SKM-1 treated with dmso at 0.1 percent for 144 hours (cell line): ENCODE measurements at regions not wholly inside any gene's neighbourhood (a gene's known extent, or its start where the extent isn't known, plus 50 kb on each side); places are given as distances from the start of the nearest gene placed in this dataset.
A peak's percentile ranks its signal among the peaks of the same experiment; 100 is the strongest.
"Not testable (repeated sequence)": the region's sequence is repeated elsewhere in the genome, so short reads cannot be mapped to it uniquely, and the experiment has no call there.

Experiments
- DNase-seq: peaks from one replicate; lab custom pipeline; 2025; ENCODE audit not compliant: unreplicated experiment; lab: John Stamatoyannopoulos, UW

- no peak for DNase-seq
Observed at GRCh38 chr5:67774786-67775185, 440.8 kb upstream of the PIK3R1 start.

DNA sequence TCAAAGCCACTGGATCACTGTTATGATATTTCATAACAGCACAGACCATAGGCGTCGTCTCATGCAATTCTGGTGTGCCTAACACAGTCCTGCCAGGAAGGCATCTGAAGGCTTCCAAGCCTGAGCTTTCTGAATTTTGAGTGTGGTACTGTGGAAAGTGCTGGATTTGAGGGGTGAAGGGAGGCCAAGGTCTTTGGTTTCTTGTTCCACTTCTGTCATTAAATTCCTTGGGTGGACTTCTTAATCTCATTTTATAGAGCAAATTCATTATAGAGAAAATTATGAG is 441.3 kb upstream of the PIK3R1 start:
- DNase-seq = no peak

- DNase-seq = no peak
Observed at GRCh38 chr5:67773411-67774266, 441.9 kb upstream of the PIK3R1 start.

GRCh38 chr5:67771791-67772190 is 443.8 kb upstream of the PIK3R1 start:
- no peak for DNase-seq

- DNase-seq = no peak
Observed at GRCh38 chr5:67771221-67771620, 444.3 kb upstream of the PIK3R1 start.

- peak; percentile 89 for DNase-seq
Observed at GRCh38 chr5:67770431-67771025, 445.0 kb upstream of the PIK3R1 start.

DNA sequence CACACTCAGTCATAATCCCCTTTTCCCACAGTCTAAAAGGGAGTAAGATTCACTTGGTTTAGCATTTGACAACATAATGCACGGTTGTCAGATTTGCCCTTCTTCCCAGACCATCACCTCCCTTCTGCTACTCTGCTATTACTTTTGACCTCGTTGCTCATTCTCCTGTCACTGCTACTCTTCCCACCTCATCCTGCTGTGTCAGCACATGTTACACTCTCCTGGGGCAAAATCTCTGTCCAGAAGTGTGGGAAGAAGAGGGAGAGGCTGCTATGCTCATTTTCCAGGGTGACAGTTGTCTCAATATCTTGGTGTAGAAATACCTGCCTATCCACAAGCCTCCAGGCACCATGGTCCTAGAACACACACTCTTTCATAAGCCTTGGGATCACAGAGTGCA is 449.9 kb upstream of the PIK3R1 start:
- no peak for DNase-seq

DNA sequence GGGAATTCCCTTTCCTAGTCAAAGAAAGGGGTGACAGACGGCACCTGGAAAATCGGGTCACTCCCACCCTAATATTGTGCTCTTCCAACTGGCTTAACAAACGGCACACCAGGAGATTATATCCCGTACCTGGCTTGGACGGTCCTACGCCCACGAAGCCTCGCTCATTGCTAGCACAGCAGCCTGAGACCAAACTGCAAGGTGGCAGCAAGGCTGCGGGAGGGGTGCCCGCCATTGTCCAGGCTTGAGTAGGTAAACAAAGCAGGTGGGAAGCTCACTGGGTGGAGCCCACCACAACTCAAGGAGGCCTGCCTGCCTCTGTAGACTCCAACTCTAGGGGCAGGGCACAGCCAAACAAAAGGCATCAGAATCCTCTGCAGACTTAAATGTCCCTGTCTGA is 457.8 kb upstream of the PIK3R1 start:
- not testable (repeated sequence) for DNase-seq

- no peak for DNase-seq
Observed at GRCh38 chr5:67752357-67752708, 463.2 kb upstream of the PIK3R1 start.

DNA sequence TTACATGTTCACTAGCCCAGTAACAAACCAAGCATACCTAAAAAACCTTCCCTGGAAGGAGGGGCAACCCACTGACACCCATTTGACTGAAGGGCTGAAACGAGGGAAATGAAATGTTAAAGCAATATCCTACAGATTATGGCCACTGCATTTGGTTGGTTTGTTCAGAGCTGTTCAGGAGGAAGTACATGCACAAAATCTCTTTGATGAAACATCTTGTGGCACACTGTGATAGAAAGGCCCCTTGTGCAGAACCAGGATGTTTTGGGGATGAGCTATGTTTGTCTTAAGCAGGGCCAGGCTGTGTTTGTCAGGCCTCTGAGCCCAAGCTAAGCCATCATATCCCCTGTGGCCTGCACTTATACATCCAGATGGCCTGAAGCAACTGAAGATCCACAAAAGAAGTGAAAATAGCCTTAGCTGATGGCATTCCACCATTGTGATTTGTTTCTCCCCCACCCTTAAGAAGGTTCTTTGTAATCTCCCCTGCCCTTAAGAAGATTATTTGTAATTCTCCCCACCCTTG is 467.3 kb upstream of the PIK3R1 start:
- DNase-seq = no peak

GRCh38 chr5:67747096-67747495 is 468.5 kb upstream of the PIK3R1 start:
- no peak for DNase-seq

DNA sequence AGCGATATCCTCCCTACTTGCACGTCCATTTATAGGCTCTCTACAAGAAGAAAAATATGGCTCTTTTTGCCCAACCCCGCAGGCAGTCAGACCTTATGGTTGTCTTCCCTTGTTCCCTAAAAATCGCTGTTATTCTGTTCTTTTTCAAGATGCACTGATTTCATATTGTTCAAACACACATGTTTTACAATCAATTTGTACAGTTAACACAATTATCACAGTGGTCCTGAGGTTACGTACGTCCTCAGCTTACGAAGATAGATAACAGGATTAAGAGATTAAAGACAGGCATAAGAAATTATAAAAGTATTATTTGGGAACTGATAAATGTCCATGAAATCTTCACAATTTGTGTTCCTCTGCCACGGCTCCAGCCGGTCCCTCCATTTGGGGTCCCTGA is 468.9 kb upstream of the PIK3R1 start:
- DNase-seq = not testable (repeated sequence)

GRCh38 chr5:67746103-67746502 is 469.5 kb upstream of the PIK3R1 start:
- DNase-seq = no peak

DNA sequence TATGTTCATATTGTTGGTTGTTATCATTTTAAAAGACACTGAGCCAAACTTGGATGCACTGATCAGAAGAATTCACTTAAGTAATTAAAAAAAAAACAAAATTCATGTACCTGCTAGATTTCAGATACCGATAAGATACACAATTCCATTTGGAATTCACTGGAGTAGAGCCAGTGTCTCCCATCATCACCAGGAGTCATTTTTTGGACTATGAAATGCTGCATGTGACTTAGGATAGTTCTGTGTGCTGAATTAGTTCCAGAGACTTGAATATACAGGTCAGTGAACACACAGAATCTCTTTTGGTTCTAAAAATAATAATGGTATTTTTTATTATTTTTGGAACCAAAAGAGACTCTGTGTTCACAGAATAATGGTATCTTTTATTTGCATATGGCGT is 482.6 kb upstream of the PIK3R1 start:
- no peak for DNase-seq

- DNase-seq = no peak
Observed at GRCh38 chr5:67732471-67732870, 483.1 kb upstream of the PIK3R1 start.

GRCh38 chr5:67731886-67732285 is 483.7 kb upstream of the PIK3R1 start:
- no peak for DNase-seq

DNA sequence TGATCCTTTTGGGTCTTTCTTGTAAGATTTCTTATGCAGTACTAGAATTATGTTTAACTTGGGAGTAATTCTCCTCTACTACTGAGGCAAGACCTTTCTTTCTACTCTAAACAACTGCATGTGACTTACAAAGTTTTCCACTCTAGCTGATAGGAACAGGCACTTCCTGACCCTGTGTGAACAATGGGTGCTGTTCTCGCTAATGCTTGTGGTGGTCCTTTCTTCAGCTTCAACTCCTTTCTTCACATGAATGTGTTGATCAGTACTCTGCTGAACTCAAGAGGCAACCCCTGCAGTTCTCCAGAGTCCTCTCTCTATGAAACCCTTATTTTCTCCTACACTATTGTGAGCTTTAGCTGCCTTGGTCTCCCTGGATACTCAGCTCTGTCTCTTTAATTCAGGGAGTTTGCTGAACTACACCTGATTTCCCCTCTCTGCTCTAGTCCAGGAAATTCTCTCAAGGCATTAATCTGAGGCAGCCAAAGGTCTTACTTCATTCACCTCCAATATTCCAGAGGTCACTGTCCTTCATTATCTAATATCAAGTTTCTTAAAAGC is 484.6 kb upstream of the PIK3R1 start:
- no peak for DNase-seq

DNA sequence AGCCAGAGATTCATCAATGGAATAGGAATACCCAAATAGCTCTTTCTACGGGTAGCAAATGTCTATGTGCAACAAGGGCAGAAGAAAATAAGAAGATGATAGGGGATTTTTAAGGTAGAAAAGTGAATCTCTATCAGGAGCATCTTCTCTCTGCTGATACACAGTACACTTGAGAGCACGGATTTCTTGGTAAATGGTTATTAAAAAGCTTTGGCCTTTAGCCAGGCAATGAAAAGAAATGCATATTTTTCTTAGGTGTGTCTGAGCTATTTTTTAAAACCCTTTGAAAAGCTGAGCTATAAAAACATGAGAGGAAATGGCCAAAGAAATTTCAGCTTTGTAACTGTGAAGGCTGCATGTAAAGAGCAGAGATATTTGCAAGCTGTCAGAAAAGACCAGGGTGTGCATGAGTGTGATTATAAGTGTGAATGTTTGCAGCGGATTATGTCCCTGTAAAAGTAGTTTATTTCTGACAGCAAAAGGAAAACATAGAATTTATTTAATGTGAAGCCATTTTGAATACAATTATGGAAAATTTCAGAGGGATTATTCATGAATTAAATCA is 487.1 kb upstream of the PIK3R1 start:
- DNase-seq = no peak

GRCh38 chr5:67725604-67726003 is 490.0 kb upstream of the PIK3R1 start:
- no peak for DNase-seq

- DNase-seq = no peak
Observed at GRCh38 chr5:67724412-67725135, 491.0 kb upstream of the PIK3R1 start.

GRCh38 chr5:67723873-67724272 is 491.7 kb upstream of the PIK3R1 start:
- no peak for DNase-seq
